ENCODE measurements at regions not wholly inside any gene's neighbourhood (a gene's known extent, or its start where the extent isn't known, plus 50 kb on each side); places are given as distances from the start of the nearest gene placed in this dataset.

- TF ChIP-seq, protein P1, sequence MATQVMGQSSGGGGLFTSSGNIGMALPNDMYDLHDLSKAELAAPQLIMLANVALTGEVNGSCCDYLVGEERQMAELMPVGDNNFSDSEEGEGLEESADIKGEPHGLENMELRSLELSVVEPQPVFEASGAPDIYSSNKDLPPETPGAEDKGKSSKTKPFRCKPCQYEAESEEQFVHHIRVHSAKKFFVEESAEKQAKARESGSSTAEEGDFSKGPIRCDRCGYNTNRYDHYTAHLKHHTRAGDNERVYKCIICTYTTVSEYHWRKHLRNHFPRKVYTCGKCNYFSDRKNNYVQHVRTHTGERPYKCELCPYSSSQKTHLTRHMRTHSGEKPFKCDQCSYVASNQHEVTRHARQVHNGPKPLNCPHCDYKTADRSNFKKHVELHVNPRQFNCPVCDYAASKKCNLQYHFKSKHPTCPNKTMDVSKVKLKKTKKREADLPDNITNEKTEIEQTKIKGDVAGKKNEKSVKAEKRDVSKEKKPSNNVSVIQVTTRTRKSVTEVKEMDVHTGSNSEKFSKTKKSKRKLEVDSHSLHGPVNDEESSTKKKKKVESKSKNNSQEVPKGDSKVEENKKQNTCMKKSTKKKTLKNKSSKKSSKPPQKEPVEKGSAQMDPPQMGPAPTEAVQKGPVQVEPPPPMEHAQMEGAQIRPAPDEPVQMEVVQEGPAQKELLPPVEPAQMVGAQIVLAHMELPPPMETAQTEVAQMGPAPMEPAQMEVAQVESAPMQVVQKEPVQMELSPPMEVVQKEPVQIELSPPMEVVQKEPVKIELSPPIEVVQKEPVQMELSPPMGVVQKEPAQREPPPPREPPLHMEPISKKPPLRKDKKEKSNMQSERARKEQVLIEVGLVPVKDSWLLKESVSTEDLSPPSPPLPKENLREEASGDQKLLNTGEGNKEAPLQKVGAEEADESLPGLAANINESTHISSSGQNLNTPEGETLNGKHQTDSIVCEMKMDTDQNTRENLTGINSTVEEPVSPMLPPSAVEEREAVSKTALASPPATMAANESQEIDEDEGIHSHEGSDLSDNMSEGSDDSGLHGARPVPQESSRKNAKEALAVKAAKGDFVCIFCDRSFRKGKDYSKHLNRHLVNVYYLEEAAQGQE (IDR thresholded peaks at IDR 0.05; ENCODE audit: insufficient read depth in 1 of 2, low read depth in 2 of 2, low read length in 2 of 2): no peak
- TF ChIP-seq FOXP2 (optimal IDR thresholded peaks at IDR 0.05; ENCODE audit: borderline replicate concordance, extremely low read depth, extremely low read length, insufficient read depth) (no peak), POLR2AphosphoS5 (IDR thresholded peaks at IDR 0.05; ENCODE audit: low read depth, low read length) (no peak), TAF1 (IDR thresholded peaks at IDR 0.05; ENCODE audit: borderline replicate concordance, insufficient read depth, low read length) (no peak), SIN3A (IDR thresholded peaks at IDR 0.05; ENCODE audit: borderline replicate concordance, insufficient read depth, low read length) (no peak)
These were observed 298.2 kb upstream of the SALL3 start for GRCh38 chr18:78681396-78681795.

GRCh38 chr18:78681934-78682333 is 297.7 kb upstream of the SALL3 start:
- TF ChIP-seq POLR2AphosphoS5 (IDR thresholded peaks at IDR 0.05; ENCODE audit: low read depth, low read length): no peak
- TF ChIP-seq SIN3A (IDR thresholded peaks at IDR 0.05; ENCODE audit: borderline replicate concordance, insufficient read depth, low read length): no peak
- no peak for TF ChIP-seq FOXP2 (optimal IDR thresholded peaks at IDR 0.05; ENCODE audit: borderline replicate concordance, extremely low read depth, extremely low read length, insufficient read depth)
- TF ChIP-seq, protein P1 (IDR thresholded peaks at IDR 0.05; ENCODE audit: insufficient read depth in 1 of 2, low read depth in 2 of 2, low read length in 2 of 2): no peak
- no peak for TF ChIP-seq TAF1 (IDR thresholded peaks at IDR 0.05; ENCODE audit: borderline replicate concordance, insufficient read depth, low read length)

DNA sequence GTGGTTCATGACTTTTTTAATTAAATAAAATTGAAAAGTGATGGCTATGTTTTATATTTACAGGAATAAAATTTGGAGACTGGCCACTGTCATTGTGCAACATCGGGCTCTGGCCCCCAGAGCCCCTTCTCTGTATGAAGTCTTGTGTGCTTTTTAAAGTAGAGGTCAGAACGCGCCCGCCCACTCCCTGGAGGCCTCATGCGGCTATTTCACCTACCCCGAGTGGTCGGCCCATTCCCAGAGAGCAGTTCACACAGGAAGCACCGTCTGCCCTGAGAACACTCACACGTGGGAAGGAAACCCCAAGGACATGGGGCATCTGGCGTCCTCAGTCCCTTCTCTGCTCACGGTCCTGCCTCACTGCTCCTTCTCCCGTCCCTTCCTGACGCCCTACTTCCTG is 296.9 kb upstream of the SALL3 start:
- TF ChIP-seq SIN3A (IDR thresholded peaks at IDR 0.05; ENCODE audit: borderline replicate concordance, insufficient read depth, low read length) (no peak), TAF1 (IDR thresholded peaks at IDR 0.05; ENCODE audit: borderline replicate concordance, insufficient read depth, low read length) (no peak), POLR2AphosphoS5 (IDR thresholded peaks at IDR 0.05; ENCODE audit: low read depth, low read length) (no peak)
- TF ChIP-seq, protein P1 (IDR thresholded peaks at IDR 0.05; ENCODE audit: insufficient read depth in 1 of 2, low read depth in 2 of 2, low read length in 2 of 2): no peak

- TF ChIP-seq POLR2AphosphoS5 (IDR thresholded peaks at IDR 0.05; ENCODE audit: low read depth, low read length) (no peak), FOXP2 (optimal IDR thresholded peaks at IDR 0.05; ENCODE audit: borderline replicate concordance, extremely low read depth, extremely low read length, insufficient read depth) (no peak), TAF1 (IDR thresholded peaks at IDR 0.05; ENCODE audit: borderline replicate concordance, insufficient read depth, low read length) (no peak), SIN3A (IDR thresholded peaks at IDR 0.05; ENCODE audit: borderline replicate concordance, insufficient read depth, low read length) (no peak)
- TF ChIP-seq, protein P1 (IDR thresholded peaks at IDR 0.05; ENCODE audit: insufficient read depth in 1 of 2, low read depth in 2 of 2, low read length in 2 of 2): no peak
These were observed 296.2 kb upstream of the SALL3 start for GRCh38 chr18:78683191-78684010.
